Posterior vena cava (tissue), 2 donors: ENCODE measurements at regions not wholly inside any gene's neighbourhood (a gene's known extent, or its start where the extent isn't known, plus 50 kb on each side); places are given as distances from the start of the nearest gene placed in this dataset.

Source experiments
- DNase-seq: peaks from one replicate; pipeline ENCODE4 v3.0.0-alpha.2; 2020; ENCODE audit warnings: low spot score
- intact Hi-C, 2 donors: fragments of 100-400 bp; cut with DNase I; formaldehyde crosslinking; loops; one replicate each; pipeline versions ENCODE4 v1.14.1 to v1.14.2; 2022 to 2023
- donor health status: DM: yes; HTN: yes; CAD: no.
- donor health status: DM: yes; HTN: yes; CAD: no.

DNA sequence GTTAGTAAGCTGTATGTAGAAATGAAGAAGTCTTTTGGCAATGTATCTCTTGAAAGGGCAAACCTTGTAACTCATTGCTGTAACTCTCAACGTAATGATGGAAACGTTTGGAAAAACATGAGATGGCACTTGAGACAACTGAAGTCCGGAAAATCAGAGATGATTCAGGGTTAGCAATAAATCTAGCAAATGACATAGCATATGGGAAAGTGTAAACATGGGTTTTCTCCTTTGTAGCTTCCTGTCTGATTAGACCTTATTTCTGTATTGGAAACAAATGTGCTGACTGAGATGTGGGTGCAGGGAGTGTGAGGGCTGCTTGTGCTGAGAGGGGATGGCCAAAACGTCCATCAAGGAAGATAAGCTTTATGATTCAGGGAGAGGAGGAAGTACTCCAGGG lies 110.7 kb upstream of the FAM20A start:
- no peak for DNase-seq
- intact Hi-C loops: no loop called here

DNA sequence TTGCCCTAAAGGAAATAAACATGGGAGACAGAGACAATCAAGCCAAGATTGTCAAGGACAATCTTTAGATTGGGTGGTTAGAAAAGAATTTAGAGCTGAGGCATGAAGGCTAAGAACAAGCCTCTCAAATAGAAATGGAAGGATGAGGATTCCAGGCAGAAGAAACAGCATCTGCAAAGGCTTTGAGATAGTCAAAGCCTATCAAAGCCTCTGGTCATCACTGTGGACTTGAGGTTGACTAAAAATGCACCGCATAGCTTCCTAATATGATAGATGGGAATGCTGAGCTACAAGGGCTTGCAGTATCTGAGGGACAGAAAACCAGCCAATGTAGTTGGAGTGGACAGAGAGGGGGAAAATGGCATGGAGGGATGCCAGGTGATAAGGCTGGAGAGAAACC lies 109.8 kb upstream of the FAM20A start:
- intact Hi-C loops: no loop called here
- DNase-seq: no peak

DNA sequence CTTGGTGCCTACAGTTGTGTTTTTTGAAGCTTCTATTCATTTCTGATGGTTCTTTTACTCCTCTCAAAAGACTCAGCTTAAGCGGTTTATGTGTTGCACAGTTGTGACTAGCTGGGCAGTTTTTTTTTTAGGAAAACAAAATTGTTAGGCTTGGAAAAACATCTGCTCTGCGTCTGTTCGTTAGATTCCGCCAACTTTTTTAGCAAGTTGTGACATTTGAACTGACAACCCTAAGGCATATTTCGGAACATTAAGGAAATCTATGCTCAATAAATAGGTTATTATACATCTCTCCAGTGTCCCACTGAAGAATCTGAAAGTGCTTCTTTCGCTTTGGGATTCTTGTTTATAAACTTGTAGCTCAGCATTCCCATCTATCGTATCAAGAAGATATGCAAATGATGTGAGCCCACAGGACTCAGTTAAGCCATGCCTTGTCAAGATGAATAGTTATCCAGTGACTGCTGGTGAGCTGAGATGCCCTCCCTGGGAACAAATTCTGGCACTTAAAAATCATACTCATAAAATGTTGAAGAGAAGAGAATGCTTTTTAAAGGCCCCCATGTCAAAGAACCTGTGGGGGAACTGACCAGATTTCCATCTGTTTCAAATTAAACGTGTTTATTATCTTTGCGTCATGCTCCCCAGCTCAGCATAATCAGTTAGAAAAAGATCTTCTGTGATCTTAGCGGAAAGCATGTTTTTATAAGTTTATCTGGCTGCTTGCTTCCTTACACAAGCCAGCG lies 109.0 kb upstream of the FAM20A start:
- intact Hi-C loops: no loop called here
- no peak for DNase-seq

DNA sequence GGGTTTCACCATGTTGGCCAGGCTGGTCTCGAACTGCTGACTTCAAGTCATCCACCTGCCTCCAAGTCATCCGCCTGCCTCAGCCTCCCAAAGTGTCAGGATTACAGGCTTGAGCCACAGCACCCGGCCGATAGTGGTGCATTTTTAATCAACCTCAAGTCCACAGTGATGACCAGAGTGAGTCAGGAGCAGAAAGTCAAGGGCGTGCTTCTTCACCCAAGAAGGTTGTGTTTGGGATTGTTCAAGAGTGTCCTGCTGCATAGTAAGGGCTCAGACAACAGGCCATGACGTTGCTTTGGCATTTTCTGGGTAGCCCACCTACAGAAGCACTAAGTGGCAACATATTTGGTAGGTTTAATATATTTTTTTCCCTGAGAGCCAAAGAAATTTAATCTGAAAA lies 108.3 kb upstream of the FAM20A start:
- DNase-seq: no peak

DNA sequence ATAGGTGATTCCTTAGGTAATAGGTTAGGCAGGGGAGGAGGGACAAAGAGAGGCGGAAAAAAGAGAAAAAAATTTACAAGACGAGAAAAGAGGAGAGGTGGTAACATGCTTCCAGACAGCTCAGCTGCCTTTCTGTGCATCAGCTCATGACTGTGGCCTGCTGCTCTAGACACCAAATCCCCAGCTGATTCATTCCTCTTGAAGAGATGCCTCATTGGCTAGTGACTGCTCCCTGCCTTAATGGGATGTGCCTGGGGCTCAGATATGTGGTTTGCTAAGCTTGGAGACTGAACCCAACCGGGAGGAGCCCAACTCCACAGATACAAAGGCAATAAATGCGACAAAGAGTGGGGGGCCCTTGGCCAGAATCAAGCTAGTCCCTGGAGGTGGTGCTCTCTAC lies 105.9 kb upstream of the FAM20A start:
- intact Hi-C loops: loop anchor here in 1 of 2 donors (5.0 kb wide), 1 partner anchor 360 kb away; no protein-coding TSS in a partner anchor
- no peak for DNase-seq

More for the DNA sequence above, 108.3 kb upstream of the FAM20A start:
- intact Hi-C loops: loop anchor here in 1 of 2 donors (5.0 kb wide), 1 partner anchor 362 kb away; no protein-coding TSS in a partner anchor

DNA sequence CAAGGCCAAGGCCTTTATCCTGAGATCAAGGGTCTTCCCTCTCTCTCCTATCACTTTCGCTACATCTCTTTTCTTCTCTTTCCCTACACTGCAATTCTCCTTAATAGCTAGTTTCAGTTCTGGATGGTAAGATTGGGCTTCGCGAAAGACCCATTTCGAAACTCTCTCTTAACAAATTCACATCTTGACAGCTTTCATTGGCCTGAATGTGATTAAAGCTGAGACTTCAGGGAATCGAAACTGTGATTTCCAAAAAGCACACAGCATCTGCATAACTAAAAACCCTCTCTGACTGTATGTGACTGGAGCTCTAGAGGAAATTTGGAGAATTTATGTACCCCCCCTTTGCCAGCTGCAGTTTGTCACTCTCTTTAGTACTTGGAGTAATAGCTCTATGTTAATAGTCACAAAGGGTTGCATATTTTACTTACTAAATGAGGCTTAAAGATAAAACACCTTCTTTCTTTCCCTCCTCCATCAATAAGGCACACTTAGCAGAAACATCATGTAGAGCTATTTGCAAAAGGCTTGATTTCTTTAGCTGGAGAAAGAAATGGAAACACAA lies 105.3 kb upstream of the FAM20A start:
- no peak for DNase-seq
- intact Hi-C loops: loop anchor here in 1 of 2 donors (5.0 kb wide), 1 partner anchor 359 kb away; no protein-coding TSS in a partner anchor

DNA sequence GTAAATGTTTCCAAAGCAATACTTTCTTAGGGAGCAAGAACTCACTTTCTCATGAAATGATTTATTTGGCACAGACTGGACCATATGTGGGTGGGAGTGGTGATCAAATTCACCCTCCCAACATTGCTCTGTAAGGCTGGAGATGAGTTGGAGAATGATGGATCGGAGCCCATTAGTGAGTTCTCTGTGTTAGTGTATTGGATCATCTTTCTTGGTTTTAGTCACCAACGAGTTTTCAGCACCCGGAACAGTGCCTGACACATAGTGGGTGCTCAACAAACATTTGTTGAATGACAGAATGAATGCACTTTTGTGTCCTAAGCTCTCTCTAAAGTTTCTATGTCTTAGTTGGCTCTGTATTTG lies 104.5 kb upstream of the FAM20A start:
- DNase-seq: no peak
- intact Hi-C loops: loop anchor here in 1 of 2 donors (5.0 kb wide), 1 partner anchor 358 kb away; no protein-coding TSS in a partner anchor

DNA sequence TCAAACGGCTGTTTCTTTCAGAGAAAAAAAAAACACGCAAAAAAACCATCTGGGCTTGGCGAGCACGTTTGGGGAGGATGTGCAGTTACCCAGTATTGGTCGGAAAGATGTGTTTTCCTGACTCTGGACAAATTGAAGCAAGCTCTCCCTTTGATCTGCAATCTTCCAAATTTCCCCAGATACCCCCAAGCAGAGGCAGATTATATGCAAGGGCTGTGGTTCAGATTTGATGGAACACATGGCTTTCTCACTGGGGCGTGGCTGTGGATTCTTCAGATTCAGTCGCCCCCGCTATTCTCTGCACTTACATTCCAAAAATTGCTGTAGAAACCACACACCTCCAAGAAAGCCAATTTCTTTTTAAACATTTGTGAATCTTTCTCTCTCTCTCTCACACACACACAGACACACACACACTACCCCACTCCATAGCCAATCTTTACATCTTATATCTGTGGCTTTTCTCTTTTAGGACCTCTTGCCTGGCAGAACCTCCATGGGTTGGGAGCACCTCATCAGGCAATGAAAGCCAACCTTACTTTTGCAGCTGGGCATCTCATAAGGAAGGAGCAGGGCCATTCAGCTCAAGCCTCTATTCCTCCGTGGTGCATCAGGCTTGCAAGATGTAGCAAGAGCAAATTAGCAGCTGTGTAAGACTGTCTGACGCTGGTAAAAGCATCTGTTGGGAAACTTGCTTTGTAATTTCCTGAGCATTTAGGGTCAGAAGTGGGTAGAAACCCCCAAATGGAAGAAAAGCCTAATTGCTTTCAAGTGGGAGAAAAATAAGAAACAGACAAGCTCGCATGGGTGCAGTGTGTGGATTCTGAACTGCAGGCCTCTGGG lies 103.9 kb upstream of the FAM20A start:
- DNase-seq: no peak
- intact Hi-C loops: loop anchor here in 1 of 2 donors (5.0 kb wide), 1 partner anchor 358 kb away; no protein-coding TSS in a partner anchor

DNA sequence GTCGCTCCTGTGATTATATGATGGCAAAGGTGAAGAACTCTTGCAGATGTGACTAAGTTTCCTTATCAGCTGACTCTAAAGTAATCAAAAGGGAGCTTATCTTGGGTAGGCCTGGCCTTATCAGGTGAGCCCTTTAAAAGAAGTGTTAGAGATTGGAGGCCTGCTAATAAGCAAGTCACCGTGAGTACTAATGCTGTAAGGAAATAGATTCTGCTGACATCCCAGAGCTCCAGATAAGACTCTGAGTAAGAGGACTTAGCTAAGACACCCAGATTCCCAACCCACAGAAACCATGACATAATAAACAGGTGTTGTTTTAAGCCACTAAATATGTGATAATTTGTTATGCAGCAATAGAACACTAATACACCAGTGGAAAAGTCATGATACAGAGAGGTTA lies 99.9 kb upstream of the FAM20A start:
- intact Hi-C loops: no loop called here
- DNase-seq: no peak

DNA sequence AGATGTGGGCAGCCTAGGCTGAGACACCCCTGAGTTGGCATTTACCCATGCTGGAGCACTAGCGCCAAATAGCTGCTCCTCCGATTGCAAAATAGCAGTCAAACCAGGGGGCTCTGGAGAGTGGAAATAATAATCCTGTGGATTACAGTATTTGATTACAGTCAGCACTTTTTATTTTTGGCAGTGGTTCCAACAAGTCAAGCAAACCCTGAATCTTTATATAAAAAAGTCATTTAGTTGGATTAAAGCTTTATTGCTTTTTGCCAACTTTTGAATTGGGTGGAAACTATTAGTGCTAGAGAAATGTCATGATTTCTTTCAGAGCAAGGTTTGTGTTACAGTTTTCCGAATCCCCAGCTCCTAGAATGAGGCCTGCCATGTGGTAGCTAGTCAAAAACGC lies 99.3 kb upstream of the FAM20A start:
- no peak for DNase-seq
- intact Hi-C loops: no loop called here

DNA sequence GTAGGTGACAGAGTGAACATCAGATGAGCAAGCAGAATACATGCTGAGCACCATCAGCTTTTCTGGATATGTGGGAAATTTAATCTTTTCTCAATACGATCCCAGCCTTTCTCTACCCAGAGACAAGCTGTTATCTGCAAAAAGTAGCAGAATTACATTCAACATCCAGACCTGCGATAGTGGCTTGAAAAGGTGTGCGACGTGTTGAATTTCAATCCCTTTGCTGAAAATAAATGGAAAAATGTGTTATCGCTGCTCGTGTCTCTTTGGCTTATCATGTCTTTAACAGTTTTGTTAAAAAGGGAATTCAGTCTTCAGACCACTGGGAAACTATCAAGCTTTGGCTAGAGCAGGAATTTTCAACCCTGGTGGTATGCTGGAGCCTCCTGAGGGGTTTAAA lies 98.8 kb upstream of the FAM20A start:
- DNase-seq: no peak
- intact Hi-C loops: no loop called here

DNA sequence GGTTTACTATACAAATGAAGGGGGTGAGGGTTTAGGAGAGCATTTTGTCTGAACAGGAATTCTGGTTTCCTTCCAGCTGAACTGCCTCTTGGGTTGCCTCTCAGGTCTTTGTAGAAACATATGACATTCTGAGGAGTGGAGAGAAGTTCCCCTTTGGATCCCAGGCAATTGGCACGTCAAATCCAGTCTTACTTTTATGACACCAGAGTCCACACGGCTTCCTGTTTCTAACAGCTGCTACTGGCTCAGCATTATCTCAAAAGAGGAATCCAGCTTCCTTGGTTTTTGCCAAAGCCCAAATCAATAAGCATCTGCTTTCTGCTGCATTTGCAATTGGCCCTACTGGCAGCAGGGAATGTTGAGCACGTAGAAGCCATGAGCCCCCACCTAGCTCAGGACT lies 97.6 kb upstream of the FAM20A start:
- DNase-seq: no peak
- intact Hi-C loops: no loop called here

DNA sequence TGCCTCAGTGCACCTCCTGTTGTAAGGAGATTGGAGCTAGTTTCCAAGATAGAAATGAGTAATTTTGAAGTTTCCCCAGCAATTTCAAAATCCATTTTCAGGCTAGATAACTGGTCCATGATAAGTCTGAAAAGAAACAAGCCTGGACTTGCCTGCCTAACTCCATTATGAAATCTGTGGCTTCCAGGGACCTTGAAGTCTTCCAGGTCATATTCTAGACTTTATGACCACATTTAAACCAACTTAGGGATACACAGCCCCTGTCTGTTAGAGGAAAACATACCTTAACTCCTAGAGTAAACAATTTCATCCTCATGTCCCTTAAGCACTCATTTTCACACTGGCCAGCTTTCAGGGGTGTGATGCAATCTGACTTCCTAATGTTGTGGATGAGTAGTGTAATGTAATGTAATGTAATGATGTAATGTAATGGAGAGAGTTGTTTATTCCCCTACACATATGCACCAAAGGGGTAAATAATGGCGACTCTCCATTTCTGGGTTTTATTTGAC lies 96.7 kb upstream of the FAM20A start:
- DNase-seq: no peak
- intact Hi-C loops: no loop called here

DNA sequence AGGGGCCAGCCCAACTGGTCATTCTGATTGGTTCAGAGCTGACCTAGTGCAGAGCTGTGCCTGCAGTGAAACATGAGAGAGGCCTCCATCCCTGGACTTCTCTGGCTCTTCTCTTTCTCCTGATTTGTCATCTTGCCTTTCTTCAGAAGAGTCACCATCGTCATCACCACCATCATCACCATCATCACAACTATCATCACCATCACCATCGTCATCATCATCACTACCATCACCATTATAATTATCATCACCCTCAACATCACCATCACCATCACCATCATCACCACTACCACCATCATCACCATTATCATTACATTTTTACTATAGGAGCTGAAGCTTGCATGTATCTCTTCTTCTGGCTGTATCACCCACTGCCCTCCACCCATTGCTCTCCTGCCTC lies 94.5 kb upstream of the FAM20A start:
- DNase-seq: no peak
- intact Hi-C loops: no loop called here

DNA sequence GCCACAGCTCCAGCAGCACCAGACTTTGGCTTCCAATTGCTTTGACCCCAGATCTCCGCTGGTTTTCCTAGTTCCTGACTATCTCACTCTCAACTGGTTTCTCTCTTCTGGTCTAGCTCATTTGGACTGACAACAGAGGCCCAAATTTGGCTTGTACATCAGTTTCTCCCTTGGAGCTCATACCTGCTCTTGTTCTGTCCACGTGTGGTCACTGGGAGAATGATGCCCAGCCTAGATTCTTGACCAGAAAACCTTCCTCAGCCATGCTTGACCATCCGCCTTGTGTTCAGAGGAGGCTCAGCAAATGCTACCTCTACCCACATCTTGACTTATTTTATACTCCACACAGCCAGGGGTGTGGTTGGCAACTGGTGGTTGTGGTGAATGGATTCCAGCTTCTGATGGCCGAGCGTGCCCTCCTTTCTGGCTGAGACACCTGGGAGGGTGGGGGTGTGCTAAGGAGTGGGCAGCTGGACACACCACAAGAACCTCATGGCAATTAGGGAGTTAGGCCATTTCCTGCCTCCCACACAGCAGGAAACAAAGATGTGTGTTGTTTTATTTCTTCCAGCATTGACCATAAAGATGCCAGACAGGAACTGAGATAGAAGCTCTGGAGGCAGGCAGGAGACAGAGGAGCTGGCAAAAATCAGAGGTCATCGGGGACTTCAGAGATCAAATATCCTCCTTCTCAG lies 93.8 kb upstream of the FAM20A start:
- intact Hi-C loops: no loop called here
- no peak for DNase-seq

DNA sequence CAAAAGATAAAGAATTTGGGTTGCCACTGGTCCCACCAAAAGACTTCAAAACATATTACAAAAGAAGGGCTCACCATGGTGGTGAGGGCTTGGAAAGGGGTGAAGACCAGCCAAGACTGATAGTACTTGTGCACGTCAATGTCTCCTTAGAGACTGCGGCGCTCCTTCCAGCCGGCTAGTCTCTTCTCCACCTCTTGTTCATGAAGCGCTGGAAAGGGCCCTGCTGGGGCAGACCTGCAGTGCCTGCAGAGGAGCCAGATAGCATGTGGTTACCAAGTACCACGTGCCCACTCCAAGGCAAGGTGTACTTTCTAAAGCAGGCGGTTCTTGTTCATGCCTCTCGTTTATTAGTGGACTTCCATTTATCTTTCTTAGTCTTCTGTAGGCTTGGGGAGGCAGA lies 92.7 kb upstream of the FAM20A start:
- DNase-seq: no peak
- intact Hi-C loops: no loop called here

DNA sequence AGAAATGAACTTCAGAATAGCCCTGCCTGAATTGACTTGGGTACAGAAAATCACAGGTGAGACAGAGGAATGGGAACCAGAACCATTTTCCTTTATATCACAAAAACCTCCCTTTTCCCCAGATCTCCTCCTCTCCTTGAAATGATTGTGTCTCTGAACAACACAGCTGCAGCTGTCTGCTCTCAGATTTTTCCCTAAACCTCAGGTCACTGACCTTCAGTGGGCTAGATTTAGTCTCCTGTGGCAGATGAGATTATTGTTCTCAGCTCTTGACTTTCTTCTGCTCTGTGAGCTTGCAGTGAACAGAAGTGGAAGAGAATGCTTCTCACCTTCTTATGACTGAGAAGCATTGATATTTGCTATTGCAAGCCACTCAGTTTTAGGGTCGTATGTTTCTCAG lies 92.3 kb upstream of the FAM20A start:
- intact Hi-C loops: no loop called here
- DNase-seq: no peak

DNA sequence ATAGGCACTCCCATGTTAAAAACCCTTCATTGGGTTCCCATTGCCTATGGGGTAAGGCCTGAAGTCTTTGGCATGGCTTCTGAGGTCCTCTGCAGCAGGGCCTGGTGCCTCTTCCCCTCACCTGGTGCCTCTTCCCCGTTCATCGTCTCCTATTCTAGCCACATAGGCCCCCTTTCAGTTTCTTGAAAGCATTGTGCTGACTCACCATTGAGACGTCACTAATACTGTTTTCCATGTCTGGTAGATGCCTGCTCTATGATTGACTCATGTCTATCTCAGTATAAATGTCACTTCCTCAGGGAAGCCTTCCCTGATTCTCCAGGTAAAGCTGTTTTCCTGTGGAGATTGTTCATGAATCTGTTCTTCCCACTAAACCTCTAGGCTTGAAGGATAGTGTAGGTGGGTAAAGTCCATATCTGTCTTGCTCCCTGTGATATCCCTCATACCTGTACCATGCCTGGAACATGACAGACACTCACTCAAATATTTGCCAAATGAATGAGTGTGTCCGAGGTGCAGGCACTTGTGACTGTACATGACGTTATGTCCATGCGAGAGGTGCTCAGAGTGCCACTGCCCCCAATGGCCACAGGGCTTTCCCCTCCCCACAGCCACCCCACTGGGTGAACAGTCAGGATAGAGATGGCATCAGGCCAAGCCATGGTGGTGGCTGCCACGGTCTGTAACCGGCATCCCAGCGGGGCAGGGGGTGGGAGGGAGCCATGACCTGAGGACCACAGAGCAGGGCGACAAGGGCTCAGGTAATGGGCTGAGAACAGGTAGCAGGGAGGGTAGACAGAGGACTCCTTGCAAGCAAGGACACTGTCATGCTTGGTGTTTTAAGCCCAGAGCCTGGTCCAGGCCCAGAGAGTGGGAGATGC lies 85.2 kb upstream of the FAM20A start:
- intact Hi-C loops: no loop called here
- DNase-seq: no peak

DNA sequence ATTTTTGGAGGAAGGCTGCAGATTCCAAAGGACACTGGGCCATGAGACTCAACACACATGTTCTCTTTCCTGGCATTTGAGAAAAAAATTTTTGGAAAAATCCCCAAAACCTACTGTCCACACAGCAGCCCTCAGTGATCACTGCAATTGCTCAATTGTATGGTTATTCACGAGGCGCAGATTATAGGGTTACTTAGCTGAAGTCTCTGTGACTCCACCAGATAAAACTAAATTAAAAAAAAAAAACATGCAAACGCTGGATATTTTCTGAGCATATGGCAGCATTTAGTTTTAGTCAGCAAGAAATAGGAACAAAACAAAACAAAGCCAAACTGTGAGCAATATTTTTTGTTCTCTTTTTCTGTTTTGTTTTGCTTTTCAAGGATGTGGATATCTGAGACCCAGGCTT lies 83.8 kb upstream of the FAM20A start:
- intact Hi-C loops: no loop called here
- no peak for DNase-seq
